ENCODE measurements at regions not wholly inside any gene's neighbourhood (a gene's known extent, or its start where the extent isn't known, plus 50 kb on each side); places are given as distances from the start of the nearest gene placed in this dataset.

GRCh38 chr1:175833951-175834350 lies 90.6 kb upstream of the TNR start:
- intact Hi-C loops (cut with DNase I; ENCODE audit: low total_unique reads) (no loop called here), in situ Hi-C loops (cut with MboI; ENCODE audit: low pct_ligation_motif_present in 1 of 4, low pct_unique_long_range_greater_than_20kb in 1 of 4, low sequenced_read_pairs in 3 of 4) (no loop called here)
- Histone ChIP-seq H3K4me3 (no peak overlapping the region), H3K4me1 (no peaks in the 10 kb centered on the region), H3K9me3 (no peaks in the 10 kb centered on the region), H3K27ac (no peak overlapping the region), H3K36me3 (no peaks in the 10 kb centered on the region), H3K27me3 (no peaks in the 10 kb centered on the region)
- no peak for TF ChIP-seq POLR2AphosphoS5 (IDR thresholded peaks at IDR 0.05)
- TF ChIP-seq EP300 (IDR thresholded peaks at IDR 0.05; ENCODE audit: low read depth): no peak
- TF ChIP-seq CTCF (IDR thresholded peaks at IDR 0.05): no peak
- DNase-seq: no peak
- WGBS, 2 donors (ENCODE audit: low coverage in 1 of 2): 61 to 63% methylated on average over 3 of the region's 3 CpGs

- no peaks in the 10 kb centered on the region for H3K36me3 ChIP-seq
- in situ Hi-C loops (cut with MboI; ENCODE audit: low pct_ligation_motif_present in 1 of 4, low pct_unique_long_range_greater_than_20kb in 1 of 4, low sequenced_read_pairs in 3 of 4) (no loop called here), intact Hi-C loops (cut with DNase I; ENCODE audit: low total_unique reads) (no loop called here)
- WGBS, 2 donors (ENCODE audit: low coverage in 1 of 2): 18 to 29% methylated on average over 1 to 2 of the region's 2 CpGs
- no peaks in the 10 kb centered on the region for H3K9me3 ChIP-seq
- DNase-seq: no peak
- no peak overlapping the region for H3K4me3 ChIP-seq
- H3K27ac ChIP-seq: no peak overlapping the region
- TF ChIP-seq CTCF (IDR thresholded peaks at IDR 0.05): no peak
- no peak for TF ChIP-seq EP300 (IDR thresholded peaks at IDR 0.05; ENCODE audit: low read depth)
- TF ChIP-seq POLR2AphosphoS5 (IDR thresholded peaks at IDR 0.05): no peak
- TF ChIP-seq POLR2A (IDR thresholded peaks at IDR 0.05): no peak
- no peaks in the 10 kb centered on the region for H3K4me1 ChIP-seq
- no peaks in the 10 kb centered on the region for H3K27me3 ChIP-seq
Measured at GRCh38 chr1:175833502-175833901, 90.1 kb upstream of the TNR start.

DNA sequence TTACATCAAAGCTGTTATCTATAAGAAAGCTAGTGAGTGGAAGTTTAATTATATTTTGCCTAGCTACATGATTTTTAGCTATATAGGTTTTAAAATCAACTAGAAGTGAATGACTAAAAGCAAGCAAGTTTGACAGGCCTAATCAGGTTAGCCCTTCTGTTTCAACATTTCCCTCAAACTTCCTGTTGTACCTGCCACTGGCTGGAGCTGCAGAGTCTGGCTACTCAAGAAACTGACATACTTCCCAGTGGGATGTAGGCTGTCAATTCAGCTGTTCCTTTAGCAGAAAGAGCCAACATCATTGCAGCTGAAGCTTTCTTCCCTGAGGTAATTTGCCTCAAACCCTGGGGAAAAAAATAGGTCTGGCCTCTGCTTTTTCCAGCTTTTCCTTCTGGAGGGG lies 87.1 kb upstream of the TNR start:
- Histone ChIP-seq H3K27ac (no peak overlapping the region), H3K4me3 (no peak overlapping the region), H3K4me1 (no peaks in the 10 kb centered on the region), H3K9me3 (no peaks in the 10 kb centered on the region), H3K36me3 (no peaks in the 10 kb centered on the region), H3K27me3 (no peaks in the 10 kb centered on the region)
- in situ Hi-C loops (cut with MboI; ENCODE audit: low pct_ligation_motif_present in 1 of 4, low pct_unique_long_range_greater_than_20kb in 1 of 4, low sequenced_read_pairs in 3 of 4) (no loop called here), intact Hi-C loops (cut with DNase I; ENCODE audit: low total_unique reads) (no loop called here)
- DNase-seq: no peak
- TF ChIP-seq CTCF (IDR thresholded peaks at IDR 0.05) (no peak), POLR2AphosphoS5 (IDR thresholded peaks at IDR 0.05) (no peak), POLR2A (IDR thresholded peaks at IDR 0.05) (no peak), EP300 (IDR thresholded peaks at IDR 0.05; ENCODE audit: low read depth) (no peak)

DNA sequence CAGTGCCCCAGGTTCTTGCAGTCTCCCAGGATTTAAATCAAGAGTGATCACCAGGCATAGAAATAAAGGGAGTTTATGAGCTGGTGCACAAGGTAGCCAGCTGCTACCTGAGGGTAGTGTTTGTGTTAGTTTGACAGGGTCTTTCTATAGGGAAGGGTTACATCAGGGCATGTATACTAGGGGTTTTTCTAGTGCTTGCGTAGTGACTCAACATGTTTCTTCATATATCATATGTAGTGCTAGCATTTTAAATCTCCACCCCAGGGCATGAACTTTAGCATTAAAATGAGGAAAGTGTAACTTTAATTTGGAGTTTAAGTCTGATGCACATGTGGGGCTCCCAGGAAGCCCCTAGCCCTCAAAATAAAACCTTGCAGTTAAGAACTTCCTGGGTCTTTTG lies 86.5 kb upstream of the TNR start:
- TF ChIP-seq POLR2AphosphoS5 (IDR thresholded peaks at IDR 0.05) (no peak), EP300 (IDR thresholded peaks at IDR 0.05; ENCODE audit: low read depth) (no peak), CTCF (IDR thresholded peaks at IDR 0.05) (no peak), POLR2A (IDR thresholded peaks at IDR 0.05) (no peak)
- DNase-seq: no peak
- H3K9me3 ChIP-seq: no peaks in the 10 kb centered on the region
- H3K4me1 ChIP-seq: no peaks in the 10 kb centered on the region
- in situ Hi-C loops (cut with MboI; ENCODE audit: low pct_ligation_motif_present in 1 of 4, low pct_unique_long_range_greater_than_20kb in 1 of 4, low sequenced_read_pairs in 3 of 4): no loop called here
- no peaks in the 10 kb centered on the region for H3K27me3 ChIP-seq
- WGBS, 2 donors (ENCODE audit: low coverage in 1 of 2): 83 to 96% methylated on average over 1 of the region's 1 CpG
- intact Hi-C loops (cut with DNase I; ENCODE audit: low total_unique reads): no loop called here
- no peak overlapping the region for H3K27ac ChIP-seq
- H3K36me3 ChIP-seq: no peaks in the 10 kb centered on the region
- no peak overlapping the region for H3K4me3 ChIP-seq
